Prostate gland (tissue), 2 donors: ENCODE measurements at regions not wholly inside any gene's neighbourhood (a gene's known extent, or its start where the extent isn't known, plus 50 kb on each side); places are given as distances from the start of the nearest gene placed in this dataset.

Experiments
- DNase-seq: peaks from one replicate; pipeline ENCODE4 v3.0.0-alpha.2; 2019; ENCODE audit warnings: low spot score
- H3K27ac ChIP-seq, 2 donors: fragments of 200-600 bp; sonication (generic); 2 replicates each; pipeline ENCODE4 v1.5.1; 2017 to 2019
- H3K27me3 ChIP-seq: fragments of 200-600 bp; sonication (generic); replicated peaks from 2 replicates; pipeline ENCODE4 v1.5.1; 2019; ENCODE audit not compliant: insufficient read depth
- H3K36me3 ChIP-seq, 2 donors: fragments of 200-600 bp; sonication (generic); 1 replicate in 1 of 2; 2 replicates in 1 of 2; pipeline versions ENCODE4 v1.5.1 to v1.8.1; 2017 to 2019
- H3K4me1 ChIP-seq: fragments of 200-600 bp; sonication (generic); replicated peaks from 2 replicates; pipeline ENCODE4 v1.5.1; 2019
- H3K4me3 ChIP-seq, 2 donors: fragments of 200-600 bp; sonication (generic); 2 replicates each; pipeline ENCODE4 v1.5.1; 2017 to 2019
- H3K9me3 ChIP-seq: fragments of 200-600 bp; sonication (generic); 2 replicates; pipeline ENCODE4 v1.5.1; 2017
- CTCF ChIP-seq, 4 experiments: fragments of 200-600 bp in 2 of 4; fragments of 450-650 bp in 2 of 4; sonication (generic) in 2 of 4; IDR thresholded peaks; 1 replicate in 3 of 4; 2 replicates in 1 of 4; pipeline ENCODE4 v1.5.1; 2016 to 2019; ENCODE audit warnings: antibody characterized with exemption in 4 of 4, mild to moderate bottlenecking in 2 of 4, moderate library complexity in 2 of 4
- POLR2A ChIP-seq: fragments of 450-650 bp; IDR thresholded peaks from one replicate; pipeline ENCODE4 v1.6.1; 2016; ENCODE audit warnings: antibody characterized with exemption, mild to moderate bottlenecking
- POLR2AphosphoS5 ChIP-seq: sonication (generic); formaldehyde crosslinking; IDR thresholded peaks from one replicate; pipeline ENCODE4 v1.6.1; 2017; ENCODE audit warnings: antibody characterized with exemption
- WGBS: methylation state at CpG from one replicate; pipeline ENCODE4 v1.1.5; 2018; 5-methylcytosine and 5-hydroxymethylcytosine counted together
- intact Hi-C: fragments of 100-400 bp; cut with DNase I; formaldehyde crosslinking; loops from one replicate; pipeline ENCODE4 v1.14.2; 2022

- intact Hi-C loops, result no loop called here
- Histone ChIP-seq H3K9me3 (no peaks in the 10 kb centered on the region), H3K36me3 (no peaks in the 10 kb centered on the region), H3K4me1 (no peaks in the 10 kb centered on the region), H3K27ac (no peak overlapping the region), H3K27me3 (no peaks in the 10 kb centered on the region), H3K4me3 (no peak overlapping the region)
- TF ChIP-seq POLR2A (no peak), CTCF (IDR thresholded peaks at IDR 0.05) (no peak), POLR2AphosphoS5 (no peak)
- DNase-seq, result no peak
- 92% methylated on average over 12 of the region's 13 CpGs for WGBS
Observed at GRCh38 chr6:169865346-169866139, 114.1 kb downstream of the ERMARD start.

GRCh38 chr6:169864148-169865020 lies 113.0 kb downstream of the ERMARD start:
- H3K9me3 ChIP-seq, result no peaks in the 10 kb centered on the region
- H3K27ac ChIP-seq, result no peak overlapping the region
- intact Hi-C loops, result no loop called here
- TF ChIP-seq POLR2AphosphoS5 (no peak), CTCF (IDR thresholded peaks at IDR 0.05) (no peak), POLR2A (no peak)
- no peaks in the 10 kb centered on the region for H3K36me3 ChIP-seq
- no peak for DNase-seq
- no peaks in the 10 kb centered on the region for H3K27me3 ChIP-seq
- H3K4me1 ChIP-seq, result no peaks in the 10 kb centered on the region
- H3K4me3 ChIP-seq, result no peak overlapping the region
- 70% methylated on average over 22 of the region's 23 CpGs for WGBS

- Histone ChIP-seq H3K27me3 (no peaks in the 10 kb centered on the region), H3K27ac (no peak overlapping the region), H3K4me1 (no peaks in the 10 kb centered on the region), H3K36me3 (no peaks in the 10 kb centered on the region), H3K4me3 (no peak overlapping the region), H3K9me3 (no peaks in the 10 kb centered on the region)
- TF ChIP-seq CTCF (IDR thresholded peaks at IDR 0.05), result no peak
- intact Hi-C loops, result no loop called here
- no peak for DNase-seq
- WGBS, result 93% methylated on average over 3 of the region's 3 CpGs
Observed at GRCh38 chr6:169863710-169864109, 112.3 kb downstream of the ERMARD start.

GRCh38 chr6:169862892-169863525 lies 111.6 kb downstream of the ERMARD start:
- H3K4me1 ChIP-seq, result no peaks in the 10 kb centered on the region
- no peaks in the 10 kb centered on the region for H3K9me3 ChIP-seq
- intact Hi-C loops, result no loop called here
- H3K27ac ChIP-seq, result no peak overlapping the region
- DNase-seq, result no peak
- no peak for TF ChIP-seq CTCF (IDR thresholded peaks at IDR 0.05)
- TF ChIP-seq POLR2A, result no peak
- no peak for TF ChIP-seq POLR2AphosphoS5
- no peaks in the 10 kb centered on the region for H3K27me3 ChIP-seq
- 47% methylated on average over 18 of the region's 20 CpGs for WGBS
- no peaks in the 10 kb centered on the region for H3K36me3 ChIP-seq
- no peak overlapping the region for H3K4me3 ChIP-seq
